BJ (cell line): ENCODE measurements at regions not wholly inside any gene's neighbourhood (a gene's known extent, or its start where the extent isn't known, plus 50 kb on each side); places are given as distances from the start of the nearest gene placed in this dataset.

ENCODE experiments used
- CTCF ChIA-PET: fragments of 350-600 bp; formaldehyde crosslinking; extraction: SDS; loops from one replicate; lab custom pipeline; 2021; ENCODE audit warnings: antibody characterized with exemption, inconsistent platforms; lab: Yijun Ruan, JAX
- POLR2A ChIA-PET: fragments of 300-600 bp; sonication (Branson Sonifier 250); formaldehyde crosslinking; extraction: SDS; loops from one replicate; lab custom pipeline; 2021; ENCODE audit warnings: antibody characterized with exemption; lab: Charles Lee
- DNase-seq: peaks from one replicate; pipeline ENCODE4 v3.0.0-alpha.2; 2011; ENCODE audit warnings: low read depth
- H3K27me3 ChIP-seq: 2 replicates; pipeline ENCODE4 v1.6.0; 2011; ENCODE audit warnings: low read length; ENCODE audit not compliant: control insufficient read depth, insufficient read depth
- H3K36me3 ChIP-seq: 2 replicates; pipeline ENCODE4 v1.5.1; 2011; ENCODE audit warnings: low read length; ENCODE audit not compliant: control insufficient read depth, insufficient read depth
- H3K4me3 ChIP-seq: 2 replicates; pipeline ENCODE4 v1.5.1; 2011; ENCODE audit warnings: low read depth, mild to moderate bottlenecking, control low read depth, low read length
- CTCF ChIP-seq: IDR thresholded peaks from 2 replicates; pipeline ENCODE4 v1.5.1; 2011; ENCODE audit warnings: low read depth, mild to moderate bottlenecking, control low read depth, inconsistent platforms, low read length, moderate library complexity; ENCODE audit not compliant: insufficient read depth

- ChIA-PET POLR2A (no interaction called here), CTCF (interaction anchor here (1.0 kb wide), 1 partner anchor 20 kb away, joined by 3 read pairs; no protein-coding TSS in a partner anchor)
- TF ChIP-seq CTCF: no peak
- DNase-seq: no peak
- Histone ChIP-seq H3K27me3 (0 out of 2 replicates have a peak, but pooled peaks cover 2% of the 10 kb centered on the region), H3K36me3 (no peaks in the 10 kb centered on the region), H3K4me3 (no peak overlapping the region)
Observed at GRCh38 chr13:95497381-95497807, 55.1 kb upstream of the CLDN10 start.

GRCh38 chr13:95498886-95499285 lies 53.6 kb upstream of the CLDN10 start:
- POLR2A ChIA-PET: no interaction called here
- H3K27me3 ChIP-seq: 0 out of 2 replicates have a peak, but pooled peaks cover 2% of the 10 kb centered on the region
- TF ChIP-seq CTCF: no peak
- CTCF ChIA-PET: interaction anchor here (0.9 kb wide), 1 partner anchor 335 kb away, joined by 4 read pairs; no protein-coding TSS in a partner anchor
- no peaks in the 10 kb centered on the region for H3K36me3 ChIP-seq
- DNase-seq: no peak
- no peak overlapping the region for H3K4me3 ChIP-seq

GRCh38 chr13:95499811-95500712 lies 52.5 kb upstream of the CLDN10 start:
- CTCF ChIA-PET: no interaction called here

GRCh38 chr13:95502216-95502615 lies 50.3 kb upstream of the CLDN10 start:
- POLR2A ChIA-PET: no interaction called here
- no peaks in the 10 kb centered on the region for H3K36me3 ChIP-seq
- H3K4me3 ChIP-seq: no peak overlapping the region
- DNase-seq: no peak
- CTCF ChIA-PET: interaction anchor here (0.8 kb wide), 1 partner anchor 35 kb away, joined by 3 read pairs; no protein-coding TSS in a partner anchor
- TF ChIP-seq CTCF: no peak
- 0 out of 2 replicates have a peak, but pooled peaks cover 2% of the 10 kb centered on the region for H3K27me3 ChIP-seq

More at GRCh38 chr13:95499811-95500712, 52.5 kb upstream of the CLDN10 start:
- Histone ChIP-seq H3K27me3 (0 out of 2 replicates have a peak, but pooled peaks cover 2% of the 10 kb centered on the region), H3K4me3 (no peak overlapping the region), H3K36me3 (no peaks in the 10 kb centered on the region)
- POLR2A ChIA-PET: no interaction called here
- TF ChIP-seq CTCF: no peak
- no peak for DNase-seq
